ENCODE measurements at regions not wholly inside any gene's neighbourhood (a gene's known extent, or its start where the extent isn't known, plus 50 kb on each side); places are given as distances from the start of the nearest gene placed in this dataset.
A peak's percentile ranks its signal among the peaks of the same experiment; 100 is the strongest.

GRCh38 chr3:17949101-17949500 is 206.7 kb upstream of the TBC1D5 start:
- Histone ChIP-seq H4K20me1 (ENCODE audit: control insufficient read depth, insufficient read depth, low read length, poor library complexity, severe bottlenecking) (no peaks in the 10 kb centered on the region), H2AFZ (ENCODE audit: insufficient read depth, low read depth, low read length, poor library complexity, severe bottlenecking) (peak overlapping the region; percentile 34), H3K27me3 (replicated peaks in 1 of 4; ENCODE audit: control extremely low read depth in 1 of 4, control insufficient read depth in 3 of 4, insufficient read depth in 4 of 4, low read length in 3 of 4) (peaks cover 0 to 4% (median 1%) of the 10 kb centered on the region in 4 experiments), H3K9me3 (ENCODE audit: control extremely low read depth in 1 of 3, control insufficient read depth in 2 of 3, insufficient read depth in 1 of 3, low read length in 2 of 3) (peaks cover 4 to 11% (median 9%) of the 10 kb centered on the region in 3 donors), H3K4me2 (replicated peaks; ENCODE audit: low read depth, low read length, poor library complexity, severe bottlenecking) (no peak overlapping the region), H3K4me1 (ENCODE audit: control insufficient read depth in 2 of 2, insufficient read depth in 2 of 2, low read length in 2 of 2) (peaks cover 0 to 2% of the 10 kb centered on the region in 2 donors), H3K79me2 (ENCODE audit: control insufficient read depth, insufficient read depth, low read length) (no peaks in the 10 kb centered on the region), H3K4me3 (ENCODE audit: control extremely low read depth in 1 of 5, extremely low read depth in 1 of 5, insufficient read depth in 1 of 5, low read depth in 2 of 5, low read length in 4 of 5) (no peak overlapping the region), H3K9ac (ENCODE audit: low read length) (no peak overlapping the region), H3K36me3 (replicated peaks in 1 of 2; ENCODE audit: control extremely low read depth in 1 of 2, control insufficient read depth in 1 of 2, extremely low read depth in 1 of 2, insufficient read depth in 2 of 2, low read length in 1 of 2) (no peaks in the 10 kb centered on the region), H3K27ac (ENCODE audit: low read length in 2 of 2) (no peak overlapping the region)
- no peak for TF ChIP-seq CTCF (IDR thresholded peaks at IDR 0.05)
- TF ChIP-seq EZH2 (IDR thresholded peaks at IDR 0.05; ENCODE audit: borderline replicate concordance, insufficient read depth, low read depth, low read length, poor library complexity, severe bottlenecking): no peak
- Mint-ChIP-seq H3K9me3 (ENCODE audit: insufficient read depth) (peaks cover 18% of the 10 kb centered on the region), H3K4me3 (no peak overlapping the region), H3K27me3 (peaks cover 27% of the 10 kb centered on the region), H3K4me1 (peaks cover 8% of the 10 kb centered on the region), H3K27ac (no peak overlapping the region)
- ATAC-seq (ENCODE audit: low read depth) (no peak), DNase-seq (no peak)
- intact Hi-C loops (cut with micrococcal nuclease): no loop called here
- WGBS (ENCODE audit: insufficient coverage): 20% methylated on average over 2 of the region's 6 CpGs
- POLR2A ChIA-PET: no interaction called here
- CTCF ChIA-PET: no interaction called here

- Histone ChIP-seq H3K4me3 (ENCODE audit: control extremely low read depth in 1 of 5, extremely low read depth in 1 of 5, insufficient read depth in 1 of 5, low read depth in 2 of 5, low read length in 4 of 5) (no peak overlapping the region), H3K27me3 (replicated peaks in 1 of 4; ENCODE audit: control extremely low read depth in 1 of 4, control insufficient read depth in 3 of 4, insufficient read depth in 4 of 4, low read length in 3 of 4) (peaks cover 0 to 4% (median 1%) of the 10 kb centered on the region in 4 experiments), H3K9ac (ENCODE audit: low read length) (no peak overlapping the region), H2AFZ (ENCODE audit: insufficient read depth, low read depth, low read length, poor library complexity, severe bottlenecking) (no peak overlapping the region), H3K36me3 (replicated peaks in 1 of 2; ENCODE audit: control extremely low read depth in 1 of 2, control insufficient read depth in 1 of 2, extremely low read depth in 1 of 2, insufficient read depth in 2 of 2, low read length in 1 of 2) (no peaks in the 10 kb centered on the region), H3K27ac (ENCODE audit: low read length in 2 of 2) (no peak overlapping the region), H3K4me2 (replicated peaks; ENCODE audit: low read depth, low read length, poor library complexity, severe bottlenecking) (no peak overlapping the region), H3K4me1 (ENCODE audit: control insufficient read depth in 2 of 2, insufficient read depth in 2 of 2, low read length in 2 of 2) (peaks cover 0 to 2% of the 10 kb centered on the region in 2 donors), H4K20me1 (ENCODE audit: control insufficient read depth, insufficient read depth, low read length, poor library complexity, severe bottlenecking) (no peaks in the 10 kb centered on the region), H3K79me2 (ENCODE audit: control insufficient read depth, insufficient read depth, low read length) (no peaks in the 10 kb centered on the region), H3K9me3 (ENCODE audit: control extremely low read depth in 1 of 3, control insufficient read depth in 2 of 3, insufficient read depth in 1 of 3, low read length in 2 of 3) (peaks cover 3 to 11% (median 9%) of the 10 kb centered on the region in 3 donors)
- H3K27ac Mint-ChIP-seq: no peak overlapping the region
- CTCF ChIA-PET: no interaction called here
- intact Hi-C loops (cut with micrococcal nuclease): no loop called here
- H3K27me3 Mint-ChIP-seq: peaks cover 30% of the 10 kb centered on the region
- POLR2A ChIA-PET: no interaction called here
- no peak for ATAC-seq (ENCODE audit: low read depth)
- no peak overlapping the region for H3K4me3 Mint-ChIP-seq
- DNase-seq: no peak
- peaks cover 8% of the 10 kb centered on the region for H3K4me1 Mint-ChIP-seq
- TF ChIP-seq CTCF (IDR thresholded peaks at IDR 0.05) (no peak), EZH2 (IDR thresholded peaks at IDR 0.05; ENCODE audit: borderline replicate concordance, insufficient read depth, low read depth, low read length, poor library complexity, severe bottlenecking) (no peak)
- peaks cover 12% of the 10 kb centered on the region for H3K9me3 Mint-ChIP-seq (ENCODE audit: insufficient read depth)
These were observed 205.4 kb upstream of the TBC1D5 start for GRCh38 chr3:17947833-17948232.

Data from B cell (primary cell).